Endothelial cell of umbilical vein (primary cell): ENCODE measurements at regions not wholly inside any gene's neighbourhood (a gene's known extent, or its start where the extent isn't known, plus 50 kb on each side); places are given as distances from the start of the nearest gene placed in this dataset.

ENCODE experiments used
- BruUV-seq: library from RNA; stranded (reverse); fragments of 400-500 nt; replicated peaks from 2 replicates; lab custom pipeline; 2021; lab: Mats Ljungman, UMichigan
- CTCF ChIA-PET: fragments of 300-600, 350-600 bp; sonication (Branson Sonifier 250); formaldehyde crosslinking; loops from one replicate; lab custom pipeline; 2021; ENCODE audit warnings: antibody characterized with exemption, inconsistent platforms; lab: Charles Lee
- POLR2A ChIA-PET: fragments of 300-600, 350-600 bp; sonication (Branson Sonifier 250); formaldehyde crosslinking; loops from one replicate; lab custom pipeline; 2021; ENCODE audit warnings: antibody characterized with exemption, inconsistent platforms; lab: Charles Lee
- DNase-seq: peaks from one replicate; pipeline ENCODE4 v3.0.0-alpha.2; 2011; ENCODE audit warnings: low read depth, low spot score
- FAIRE-seq: peaks from 2 replicates; lab custom pipeline; 2011; peaks lifted over from hg19 to GRCh38; lab: Jason Lieb, UNC
- H2AFZ ChIP-seq: 2 replicates; pipeline ENCODE4 v1.6.0; 2012; ENCODE audit warnings: low read depth, low read length, control low read depth, inconsistent platforms
- H3K27ac ChIP-seq: 2 replicates; pipeline ENCODE4 v1.5.1; 2011; ENCODE audit warnings: low read depth, mild to moderate bottlenecking, control low read depth, low read length, moderate library complexity; ENCODE audit not compliant: insufficient read depth
- H3K27me3 ChIP-seq, 2 experiments: 2 replicates each; pipeline versions ENCODE4 v1.6.0 to v1.6.1; 2011; ENCODE audit warnings: low read length in 2 of 2, mixed read lengths in 1 of 2; ENCODE audit not compliant: control insufficient read depth in 2 of 2, insufficient read depth in 2 of 2
- H3K36me3 ChIP-seq, 2 experiments: 2 replicates in 1 of 2; 3 replicates in 1 of 2; pipeline ENCODE4 v1.5.1; 2011; ENCODE audit warnings: low read length in 2 of 2, mild to moderate bottlenecking in 1 of 2, moderate library complexity in 1 of 2; ENCODE audit not compliant: control insufficient read depth in 2 of 2, insufficient read depth in 2 of 2; ENCODE audit errors: extremely low read depth in 1 of 2
- H3K4me1 ChIP-seq: 3 replicates; pipeline ENCODE4 v1.5.1; 2011; ENCODE audit warnings: mild to moderate bottlenecking, low read length; ENCODE audit not compliant: control insufficient read depth, insufficient read depth; ENCODE audit errors: extremely low read depth
- H3K4me2 ChIP-seq: 2 replicates; pipeline ENCODE4 v1.6.1; 2011; ENCODE audit warnings: low read length, control low read depth, mixed read lengths; ENCODE audit not compliant: insufficient read depth
- H3K4me3 ChIP-seq, 3 experiments: fragments of 200-600 bp in 1 of 3; sonication (generic), shearing (Covaris generic) in 1 of 3; replicated peaks in 1 of 3; 2 replicates each; pipeline ENCODE4 v1.5.1; 2011 to 2016; ENCODE audit warnings: control low read depth in 3 of 3, low read length in 3 of 3, mild to moderate bottlenecking in 2 of 3, inconsistent platforms in 1 of 3, low read depth in 1 of 3, moderate library complexity in 1 of 3; ENCODE audit not compliant: insufficient read depth in 1 of 3
- H3K79me2 ChIP-seq: 2 replicates; pipeline ENCODE4 v1.6.0; 2012; ENCODE audit warnings: low read length, inconsistent platforms; ENCODE audit not compliant: control insufficient read depth, insufficient read depth
- H3K9ac ChIP-seq: replicated peaks from 2 replicates; pipeline ENCODE3; 2011; ENCODE audit warnings: low read length, control low read depth; ENCODE audit not compliant: insufficient read depth; ENCODE audit errors: extremely low read depth
- H3K9me1 ChIP-seq: replicated peaks from 3 replicates; pipeline ENCODE4 v1.6.0; 2011; ENCODE audit warnings: mild to moderate bottlenecking, low read length; ENCODE audit not compliant: control insufficient read depth, insufficient read depth; ENCODE audit errors: extremely low read depth
- H3K9me3 ChIP-seq: replicated peaks from 2 replicates; pipeline ENCODE4 v1.5.1; 2012; ENCODE audit warnings: low read length, inconsistent platforms; ENCODE audit not compliant: control insufficient read depth, insufficient read depth
- H4K20me1 ChIP-seq: replicated peaks from 2 replicates; pipeline ENCODE3; 2011; ENCODE audit warnings: mild to moderate bottlenecking, low read length; ENCODE audit not compliant: control insufficient read depth, insufficient read depth; ENCODE audit errors: extremely low read depth
- EZH2 ChIP-seq: IDR thresholded peaks from 2 replicates; pipeline ENCODE4 v1.6.1; 2012; ENCODE audit warnings: borderline replicate concordance, low read depth, mild to moderate bottlenecking, moderate library complexity, low read length, inconsistent platforms; ENCODE audit not compliant: severe bottlenecking
- FOS ChIP-seq: IDR thresholded peaks from 2 replicates; pipeline ENCODE4 v1.6.1; 2011; ENCODE audit warnings: mild to moderate bottlenecking, low read length, moderate library complexity, borderline replicate concordance; ENCODE audit not compliant: insufficient read depth
- GATA2 ChIP-seq: IDR thresholded peaks from 2 replicates; pipeline ENCODE4 v1.7.0; 2011; ENCODE audit warnings: low read depth, mild to moderate bottlenecking, moderate library complexity, mixed read lengths, low read length; ENCODE audit not compliant: insufficient read length, insufficient read depth
- JUN ChIP-seq: IDR thresholded peaks from 2 replicates; pipeline ENCODE4 v1.6.1; 2011; ENCODE audit warnings: borderline replicate concordance, low read depth; ENCODE audit not compliant: insufficient read length, insufficient read depth
- MAX ChIP-seq: IDR thresholded peaks from 2 replicates; pipeline ENCODE4 v1.6.1; 2011; ENCODE audit not compliant: insufficient read depth, insufficient read length
- MYC ChIP-seq: IDR thresholded peaks from one replicate; pipeline ENCODE4 v1.6.1; 2011; ENCODE audit warnings: mild to moderate bottlenecking, low read depth, low read length
- POLR2A ChIP-seq: IDR thresholded peaks from 2 replicates; pipeline ENCODE4 v1.6.1; 2012; ENCODE audit warnings: low read depth, mild to moderate bottlenecking, control low read depth, low read length
- POLR2AphosphoS5 ChIP-seq: IDR thresholded peaks from 2 replicates; pipeline ENCODE4 v1.6.1; 2012; ENCODE audit warnings: low read depth, mild to moderate bottlenecking, control low read depth, low read length, moderate library complexity; ENCODE audit not compliant: insufficient read depth
- dilution Hi-C: fragments of 300-500 bp; cut with MboI; formaldehyde crosslinking; loops from one replicate; pipeline ENCODE4 v1.15.0; 2019; ENCODE audit warnings: low sequenced_read_pairs; ENCODE audit not compliant: extremely low pct_ligation_motif_present
- intact Hi-C: fragments of 100-400 bp; cut with micrococcal nuclease; formaldehyde crosslinking; loops from one replicate; pipeline ENCODE4 v1.10.0; 2022
- TF ChIP-seq, protein P1 (sequence below), 2 donors: IDR thresholded peaks; 1 replicate in 1 of 2; 2 replicates in 1 of 2; pipeline ENCODE4 v1.5.1; 2011; ENCODE audit warnings: low read length in 2 of 2, mild to moderate bottlenecking in 2 of 2, moderate library complexity in 2 of 2, control low read depth in 1 of 2, inconsistent platforms in 1 of 2, low read depth in 1 of 2; ENCODE audit not compliant: insufficient read depth in 1 of 2; ENCODE audit errors: extremely low read depth in 1 of 2

GRCh38 chr1:70567167-70567566, 156.1 kb downstream of the CTH start:
- H3K9me3 ChIP-seq = no peaks in the 10 kb centered on the region
- H3K79me2 ChIP-seq = no peaks in the 10 kb centered on the region
- BruUV-seq = no TSS peak
- no peaks in the 10 kb centered on the region for H3K27me3 ChIP-seq
- ChIA-PET POLR2A (no interaction called here), CTCF (no interaction called here)
- TF ChIP-seq EZH2 (no peak), FOS (no peak), JUN (no peak), POLR2A (no peak), MYC (no peak), POLR2AphosphoS5 (no peak), MAX (no peak), GATA2 (no peak)
- TF ChIP-seq, protein P1, sequence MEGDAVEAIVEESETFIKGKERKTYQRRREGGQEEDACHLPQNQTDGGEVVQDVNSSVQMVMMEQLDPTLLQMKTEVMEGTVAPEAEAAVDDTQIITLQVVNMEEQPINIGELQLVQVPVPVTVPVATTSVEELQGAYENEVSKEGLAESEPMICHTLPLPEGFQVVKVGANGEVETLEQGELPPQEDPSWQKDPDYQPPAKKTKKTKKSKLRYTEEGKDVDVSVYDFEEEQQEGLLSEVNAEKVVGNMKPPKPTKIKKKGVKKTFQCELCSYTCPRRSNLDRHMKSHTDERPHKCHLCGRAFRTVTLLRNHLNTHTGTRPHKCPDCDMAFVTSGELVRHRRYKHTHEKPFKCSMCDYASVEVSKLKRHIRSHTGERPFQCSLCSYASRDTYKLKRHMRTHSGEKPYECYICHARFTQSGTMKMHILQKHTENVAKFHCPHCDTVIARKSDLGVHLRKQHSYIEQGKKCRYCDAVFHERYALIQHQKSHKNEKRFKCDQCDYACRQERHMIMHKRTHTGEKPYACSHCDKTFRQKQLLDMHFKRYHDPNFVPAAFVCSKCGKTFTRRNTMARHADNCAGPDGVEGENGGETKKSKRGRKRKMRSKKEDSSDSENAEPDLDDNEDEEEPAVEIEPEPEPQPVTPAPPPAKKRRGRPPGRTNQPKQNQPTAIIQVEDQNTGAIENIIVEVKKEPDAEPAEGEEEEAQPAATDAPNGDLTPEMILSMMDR (IDR thresholded peaks at IDR 0.05; ENCODE audit: extremely low read depth in 1 of 2, insufficient read depth in 1 of 2, low read depth in 1 of 2, low read length in 2 of 2) = no peak
- H3K4me2 ChIP-seq = no peak overlapping the region
- H3K27ac ChIP-seq = no peak overlapping the region
- intact Hi-C loops = no loop called here
- H3K4me1 ChIP-seq = no peaks in the 10 kb centered on the region
- H3K4me3 ChIP-seq = no peak overlapping the region
- no peaks in the 10 kb centered on the region for H4K20me1 ChIP-seq
- DNase-seq = no peak
- no peak overlapping the region for H3K9ac ChIP-seq
- no peak overlapping the region for H2AFZ ChIP-seq
- H3K36me3 ChIP-seq = no peaks in the 10 kb centered on the region
- dilution Hi-C loops = no loop called here
- H3K9me1 ChIP-seq = no peaks in the 10 kb centered on the region
- no peak for FAIRE-seq
